K562 (cell line): ENCODE measurements at regions not wholly inside any gene's neighbourhood (a gene's known extent, or its start where the extent isn't known, plus 50 kb on each side); places are given as distances from the start of the nearest gene placed in this dataset.

Source experiments
- ATAC-seq: fragments of 200-7000 bp; cut with Tn5 transposase; 3 replicates; pipeline ENCODE4 v1.9.1; 2020; ENCODE audit warnings: moderate library complexity
- BruUV-seq: library from RNA; stranded (reverse); fragments of 400-500 nt; replicated peaks from 2 replicates; lab custom pipeline; 2021; lab: Mats Ljungman, UMichigan
- CTCF ChIA-PET: fragments of 300-600 bp; formaldehyde crosslinking; extraction: SDS; loops from one replicate; lab custom pipeline; 2021; ENCODE audit warnings: low intra/inter-chr PET ratio; lab: Yijun Ruan, JAX
- POLR2A ChIA-PET: fragments of 300-600, 350-650 bp; sonication (Branson Sonifier 250); formaldehyde crosslinking; extraction: SDS; loops from one replicate; lab custom pipeline; 2021; ENCODE audit warnings: antibody characterized with exemption, inconsistent platforms; lab: Yijun Ruan, JAX
- DNase-seq, 4 experiments: peaks; one replicate each; pipeline versions ENCODE4 v3.0.0 to v3.0.0-alpha.2; 2011 to 2018; ENCODE audit warnings: low spot score in 3 of 4, mixed read lengths in 3 of 4; ENCODE audit errors: extremely low read depth in 1 of 4
- FAIRE-seq: peaks from 2 replicates; lab custom pipeline; 2011; peaks lifted over from hg19 to GRCh38; lab: Jason Lieb, UNC
- H2AFZ ChIP-seq: 2 replicates; pipeline ENCODE4 v1.6.0; 2011; ENCODE audit warnings: low read depth, low read length, control low read depth, inconsistent platforms
- H3K27ac ChIP-seq: fragments of 200-600 bp; 3 replicates; pipeline ENCODE4 v1.8.0; 2011; ENCODE audit warnings: low read depth, mild to moderate bottlenecking, control low read depth, inconsistent platforms, low read length, moderate library complexity, mixed read lengths; ENCODE audit errors: extremely low read depth
- H3K27me3 ChIP-seq, 2 experiments: fragments of 300-600 bp in 1 of 2; 2 replicates in 1 of 2; 3 replicates in 1 of 2; pipeline versions ENCODE4 v1.6.0 to v1.8.0; 2011; ENCODE audit warnings: inconsistent platforms in 2 of 2, low read length in 2 of 2, mild to moderate bottlenecking in 1 of 2, mixed read lengths in 1 of 2, moderate library complexity in 1 of 2; ENCODE audit not compliant: control insufficient read depth in 2 of 2, insufficient read depth in 2 of 2
- H3K36me3 ChIP-seq: fragments of 300-600 bp; 3 replicates; pipeline ENCODE4 v1.8.0; 2011; ENCODE audit warnings: mild to moderate bottlenecking, low read length, inconsistent platforms; ENCODE audit not compliant: control insufficient read depth, insufficient read depth
- H3K4me1 ChIP-seq, 2 experiments: fragments of 200-600 bp in 1 of 2; replicated peaks in 1 of 2; 2 replicates in 1 of 2; 3 replicates in 1 of 2; pipeline versions ENCODE4 v1.5.1 to v1.8.0; 2011; ENCODE audit warnings: inconsistent platforms in 2 of 2, low read length in 2 of 2, mild to moderate bottlenecking in 1 of 2, mixed read lengths in 1 of 2, moderate library complexity in 1 of 2; ENCODE audit not compliant: control insufficient read depth in 2 of 2, insufficient read depth in 2 of 2
- H3K4me2 ChIP-seq: 2 replicates; pipeline ENCODE4 v1.6.1; 2011; ENCODE audit warnings: low read length, control low read depth, inconsistent platforms, mixed read lengths; ENCODE audit not compliant: insufficient read depth
- H3K4me3 ChIP-seq: fragments of 200-600 bp; sonication (generic), shearing (Covaris generic); 2 replicates; pipeline ENCODE4 v1.5.1; 2016; ENCODE audit warnings: control low read depth, inconsistent platforms
- H3K79me2 ChIP-seq: fragments of 200-600 bp; 3 replicates; pipeline ENCODE4 v1.8.0; 2011; ENCODE audit warnings: low read length, inconsistent platforms; ENCODE audit not compliant: control insufficient read depth, insufficient read depth
- H3K9ac ChIP-seq, 2 experiments: 2 replicates each; pipeline versions ENCODE4 v1.6.0 to v1.6.1; 2011; ENCODE audit warnings: low read depth in 2 of 2, low read length in 2 of 2, control low read depth in 1 of 2, inconsistent platforms in 1 of 2, mild to moderate bottlenecking in 1 of 2, mixed read lengths in 1 of 2; ENCODE audit not compliant: insufficient read depth in 1 of 2
- H3K9me1 ChIP-seq: one replicate; pipeline ENCODE4 v1.6.0; 2011; ENCODE audit warnings: inconsistent platforms, mild to moderate bottlenecking, low read length, moderate library complexity; ENCODE audit not compliant: control insufficient read depth, insufficient read depth
- H3K9me3 ChIP-seq: replicated peaks from 2 replicates; pipeline ENCODE4 v1.5.1; 2011; ENCODE audit warnings: low read depth, low read length, inconsistent platforms; ENCODE audit not compliant: control insufficient read depth, insufficient read depth
- H4K20me1 ChIP-seq: replicated peaks from 2 replicates; pipeline ENCODE4 v1.6.1; 2011; ENCODE audit warnings: low read length, inconsistent platforms, mixed read lengths; ENCODE audit not compliant: control insufficient read depth, insufficient read depth
- CCAR2 ChIP-seq: fragments of 200-400 bp; formaldehyde crosslinking; IDR thresholded peaks from 2 replicates; pipeline ENCODE4 v1.6.1; 2017; ENCODE audit warnings: mild to moderate bottlenecking, low read depth, low read length
- CHD4 ChIP-seq: fragments of 200-600 bp; sonication (generic); IDR thresholded peaks from 3 replicates; pipeline ENCODE4 v1.6.1; 2012; ENCODE audit warnings: low read depth, mild to moderate bottlenecking, mixed read lengths, low read length, inconsistent platforms; ENCODE audit not compliant: insufficient read depth, insufficient replicate concordance, poor library complexity, severe bottlenecking
- HDAC6 ChIP-seq: IDR thresholded peaks from 2 replicates; pipeline ENCODE4 v1.6.1; 2012; ENCODE audit warnings: low read depth, mild to moderate bottlenecking, control low read depth, inconsistent platforms, low read length, moderate library complexity
- L3MBTL2 ChIP-seq: fragments of 450-650 bp; IDR thresholded peaks from 2 replicates; pipeline ENCODE4 v1.6.1; 2016; ENCODE audit warnings: mild to moderate bottlenecking, moderate library complexity
- NR4A1 ChIP-seq, 2 experiments: fragments of 250-450 bp in 1 of 2; fragments of 450-650 bp in 1 of 2; sonication (Bioruptor Pico) in 1 of 2; IDR thresholded peaks; 2 replicates each; pipeline versions ENCODE4 v1.4.0 to v1.6.1; 2016 to 2020; ENCODE audit warnings: mild to moderate bottlenecking in 2 of 2, missing compliant biosample characterization in 1 of 2, missing genetic modification characterization in 1 of 2, moderate library complexity in 1 of 2
- ZNF41 ChIP-seq: fragments of 250-450 bp; sonication (Bioruptor Pico); conservative IDR thresholded peaks from 2 replicates; pipeline ENCODE4 v1.4.0; 2020; ENCODE audit warnings: mild to moderate bottlenecking
- ZNF717 ChIP-seq: fragments of 250-450 bp; sonication (Bioruptor Pico); IDR thresholded peaks from 2 replicates; pipeline ENCODE4 v1.5.0; 2021
- WGBS: fragments of 100-300 bp; shearing (Covaris generic); methylation state at CpG from one replicate; pipeline ENCODE4 v1.1.6; 2016; ENCODE audit warnings: low coverage, mixed read lengths; ENCODE audit not compliant: insufficient coverage; ENCODE audit errors: missing lambda C conversion rate; 5-methylcytosine and 5-hydroxymethylcytosine counted together
- in situ Hi-C: fragments of 300-500 bp; cut with MboI; formaldehyde crosslinking; loops from 4 replicates; pipeline ENCODE4 v1.15.0; 2018; ENCODE audit warnings: inconsistent platforms, mixed read lengths
- intact Hi-C: fragments of 100-400 bp; cut with micrococcal nuclease; formaldehyde crosslinking; loops from 2 replicates; pipeline ENCODE4 v1.14.2; 2022
- TF ChIP-seq, protein P1 (sequence below): fragments of 250-450 bp; sonication (Bioruptor Pico); IDR thresholded peaks from 2 replicates; pipeline ENCODE4 v1.4.0; 2020; ENCODE audit warnings: borderline replicate concordance
- TF ChIP-seq, protein P2 (sequence below): sonication (generic); formaldehyde crosslinking; IDR thresholded peaks from 2 replicates; pipeline ENCODE4 v1.8.0; 2022; ENCODE audit warnings: mild to moderate bottlenecking, missing genetic modification reagents

DNA sequence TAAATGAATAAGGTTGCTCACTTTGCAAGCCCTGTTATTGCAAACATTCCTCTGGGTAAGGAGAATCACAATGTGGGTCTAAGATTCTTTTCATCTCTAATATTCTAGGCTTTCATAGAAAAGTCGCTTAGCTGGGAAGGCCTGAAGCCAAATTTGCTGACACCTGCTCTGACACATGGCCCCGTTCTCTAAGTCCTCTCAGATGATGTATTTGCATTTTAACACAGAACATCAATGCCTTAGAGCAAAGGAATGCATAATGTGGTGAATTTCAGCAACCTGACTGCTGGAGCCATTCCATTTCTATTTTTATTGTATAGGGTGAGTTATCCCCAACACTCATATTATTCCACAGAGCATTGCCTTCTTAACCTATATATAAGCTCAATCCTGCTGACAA is 682.1 kb upstream of the NRP1 start:
- no peak overlapping the region for H3K27ac ChIP-seq
- H3K4me1 ChIP-seq = no peaks in the 10 kb centered on the region
- no peaks in the 10 kb centered on the region for H3K36me3 ChIP-seq
- no peaks in the 10 kb centered on the region for H3K9me1 ChIP-seq
- in situ Hi-C loops (loop anchor here (10.0 kb wide), 1 partner anchor 1038 kb away; no protein-coding TSS in a partner anchor), intact Hi-C loops (no loop called here)
- no peaks in the 10 kb centered on the region for H3K79me2 ChIP-seq
- ChIA-PET CTCF (no interaction called here), POLR2A (no interaction called here)
- H3K9ac ChIP-seq = no peak overlapping the region
- ATAC-seq = no peak
- no peak overlapping the region for H2AFZ ChIP-seq
- no peak overlapping the region for H3K4me3 ChIP-seq
- no peak for DNase-seq
- FAIRE-seq = no peak
- no peaks in the 10 kb centered on the region for H3K9me3 ChIP-seq
- BruUV-seq = no TSS peak
- H3K27me3 ChIP-seq = no peaks in the 10 kb centered on the region
- H4K20me1 ChIP-seq = no peaks in the 10 kb centered on the region
- no peak overlapping the region for H3K4me2 ChIP-seq
- TF ChIP-seq CCAR2 = no peak
- no peak for TF ChIP-seq ZNF717
- TF ChIP-seq, protein P1, sequence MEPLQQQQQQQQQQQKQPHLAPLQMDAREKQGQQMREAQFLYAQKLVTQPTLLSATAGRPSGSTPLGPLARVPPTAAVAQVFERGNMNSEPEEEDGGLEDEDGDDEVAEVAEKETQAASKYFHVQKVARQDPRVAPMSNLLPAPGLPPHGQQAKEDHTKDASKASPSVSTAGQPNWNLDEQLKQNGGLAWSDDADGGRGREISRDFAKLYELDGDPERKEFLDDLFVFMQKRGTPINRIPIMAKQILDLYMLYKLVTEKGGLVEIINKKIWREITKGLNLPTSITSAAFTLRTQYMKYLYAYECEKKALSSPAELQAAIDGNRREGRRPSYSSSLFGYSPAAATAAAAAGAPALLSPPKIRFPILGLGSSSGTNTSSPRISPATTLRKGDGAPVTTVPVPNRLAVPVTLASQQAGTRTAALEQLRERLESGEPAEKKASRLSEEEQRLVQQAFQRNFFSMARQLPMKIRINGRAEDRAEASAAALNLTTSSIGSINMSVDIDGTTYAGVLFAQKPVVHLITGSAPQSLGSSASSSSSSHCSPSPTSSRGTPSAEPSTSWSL = no peak
- TF ChIP-seq, protein P2, sequence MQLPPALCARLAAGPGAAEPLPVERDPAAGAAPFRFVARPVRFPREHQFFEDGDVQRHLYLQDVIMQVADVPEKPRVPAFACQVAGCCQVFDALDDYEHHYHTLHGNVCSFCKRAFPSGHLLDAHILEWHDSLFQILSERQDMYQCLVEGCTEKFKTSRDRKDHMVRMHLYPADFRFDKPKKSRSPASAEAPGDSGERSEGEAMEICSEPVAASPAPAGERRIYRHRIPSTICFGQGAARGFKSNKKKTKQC (CRISPR knock-in tag) = no peak
- TF ChIP-seq CHD4 = no peak
- no peak for TF ChIP-seq ZNF41
- TF ChIP-seq HDAC6 = no peak
- no peak for TF ChIP-seq NR4A1 (CRISPR knock-in tag; IDR thresholded peaks at IDR 0.05)
- no peak for TF ChIP-seq NR4A1 (tag; IDR thresholded peaks at IDR 0.05)
- no peak for TF ChIP-seq L3MBTL2
- WGBS = 0% methylated on average over 2 of the region's 2 CpGs
